ENCODE measurements at regions not wholly inside any gene's neighbourhood (a gene's known extent, or its start where the extent isn't known, plus 50 kb on each side); places are given as distances from the start of the nearest gene placed in this dataset.

DNA sequence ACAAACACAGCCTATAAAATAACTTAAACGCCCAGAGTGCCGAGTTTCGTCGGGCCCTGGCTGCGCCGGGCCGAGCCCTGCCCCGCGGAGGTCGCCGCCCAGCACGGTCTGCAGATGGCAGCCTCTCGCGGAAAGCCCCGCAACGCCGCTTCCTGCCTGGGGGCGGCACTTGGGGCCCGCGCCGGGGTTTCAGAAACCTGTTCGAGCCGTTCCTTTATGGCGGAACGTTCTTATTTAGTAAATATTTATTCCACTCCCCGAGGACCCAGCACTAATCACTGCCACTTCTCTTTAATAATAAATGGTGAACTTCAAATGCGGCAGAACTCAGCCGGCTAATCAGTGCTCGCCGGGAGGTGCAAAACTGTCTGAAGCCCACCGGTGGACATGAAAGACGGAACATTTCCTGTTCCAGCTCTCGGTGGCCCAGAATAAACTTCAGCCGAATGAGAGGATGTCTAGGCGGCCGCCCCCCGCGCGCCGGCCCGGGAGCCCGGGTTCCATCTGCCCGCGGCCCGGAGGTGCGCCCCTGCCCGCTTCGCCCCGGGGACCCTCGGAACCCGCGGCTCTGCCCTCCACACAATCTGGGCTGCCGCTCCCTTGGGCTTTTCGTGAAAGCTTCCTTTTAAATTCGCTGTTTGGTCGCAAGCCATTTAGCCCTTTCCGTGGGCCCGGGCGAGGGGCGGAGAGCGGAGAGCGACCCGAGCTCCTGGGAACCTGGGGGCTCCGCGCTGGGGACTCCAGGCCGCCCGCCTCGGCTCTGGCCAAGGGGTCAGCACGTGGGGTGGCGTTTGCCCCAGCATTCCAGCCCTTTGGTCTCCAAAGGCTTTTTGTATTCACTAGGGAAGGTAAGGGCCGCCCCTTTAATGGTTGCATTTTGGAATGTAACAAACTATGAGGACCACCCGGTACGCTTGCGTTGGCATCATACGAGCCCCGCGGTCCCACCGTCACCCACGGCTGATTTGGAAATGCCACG lies 110.8 kb upstream of the ATP11B start:
- DNase-seq (ENCODE audit: low read depth) = peak; percentile 17
- H3K4me3 ChIP-seq (ENCODE audit: low read depth, low read length) = peak overlapping the region; percentile 63
- TF ChIP-seq, protein P1, sequence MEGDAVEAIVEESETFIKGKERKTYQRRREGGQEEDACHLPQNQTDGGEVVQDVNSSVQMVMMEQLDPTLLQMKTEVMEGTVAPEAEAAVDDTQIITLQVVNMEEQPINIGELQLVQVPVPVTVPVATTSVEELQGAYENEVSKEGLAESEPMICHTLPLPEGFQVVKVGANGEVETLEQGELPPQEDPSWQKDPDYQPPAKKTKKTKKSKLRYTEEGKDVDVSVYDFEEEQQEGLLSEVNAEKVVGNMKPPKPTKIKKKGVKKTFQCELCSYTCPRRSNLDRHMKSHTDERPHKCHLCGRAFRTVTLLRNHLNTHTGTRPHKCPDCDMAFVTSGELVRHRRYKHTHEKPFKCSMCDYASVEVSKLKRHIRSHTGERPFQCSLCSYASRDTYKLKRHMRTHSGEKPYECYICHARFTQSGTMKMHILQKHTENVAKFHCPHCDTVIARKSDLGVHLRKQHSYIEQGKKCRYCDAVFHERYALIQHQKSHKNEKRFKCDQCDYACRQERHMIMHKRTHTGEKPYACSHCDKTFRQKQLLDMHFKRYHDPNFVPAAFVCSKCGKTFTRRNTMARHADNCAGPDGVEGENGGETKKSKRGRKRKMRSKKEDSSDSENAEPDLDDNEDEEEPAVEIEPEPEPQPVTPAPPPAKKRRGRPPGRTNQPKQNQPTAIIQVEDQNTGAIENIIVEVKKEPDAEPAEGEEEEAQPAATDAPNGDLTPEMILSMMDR (IDR thresholded peaks at IDR 0.05; ENCODE audit: insufficient read depth, low read length) = peak; percentile 1

DNA sequence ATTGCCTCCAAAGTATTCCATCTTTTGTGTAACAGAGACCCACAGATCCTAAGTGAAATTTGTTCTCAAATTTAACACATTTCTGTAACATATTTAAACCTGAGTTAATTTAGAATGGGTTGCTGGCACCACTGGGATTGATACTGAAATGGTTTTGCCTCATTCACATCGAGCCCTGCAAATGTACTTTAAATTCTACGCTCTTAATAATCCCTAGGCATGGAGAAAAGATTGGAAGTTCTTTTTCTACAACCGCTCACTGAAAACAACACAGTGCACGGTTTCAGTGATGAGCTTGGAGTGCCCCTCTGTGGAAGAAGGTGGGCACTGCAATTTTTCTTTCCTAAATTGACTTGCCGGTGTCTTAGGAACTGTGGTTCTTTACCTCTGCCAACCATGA lies 109.9 kb upstream of the ATP11B start:
- peak; percentile 79 for DNase-seq (ENCODE audit: low read depth)
- H3K4me3 ChIP-seq (ENCODE audit: low read depth, low read length) = no peak overlapping the region
- TF ChIP-seq, protein P1 (IDR thresholded peaks at IDR 0.05; ENCODE audit: insufficient read depth, low read length) = peak; percentile 93

DNA sequence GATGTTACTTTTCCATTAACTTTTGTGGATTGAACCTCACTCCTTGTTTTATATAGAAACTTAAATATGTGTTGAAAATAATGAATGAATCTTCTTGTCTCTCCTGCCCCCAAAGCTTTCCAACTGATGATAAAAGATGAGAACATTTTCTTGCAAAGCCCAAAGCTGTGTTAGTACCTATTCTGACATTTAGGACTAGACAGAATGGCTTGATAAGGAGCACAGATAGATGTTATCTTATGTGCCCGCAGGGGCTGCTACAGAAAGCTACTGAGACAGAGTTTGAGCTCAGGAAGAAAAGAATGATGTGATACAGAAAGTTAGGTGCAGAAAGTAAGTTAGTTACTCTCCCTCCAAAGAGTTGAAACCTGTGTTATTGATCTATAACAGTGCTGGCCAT lies 109.4 kb upstream of the ATP11B start:
- no peak overlapping the region for H3K4me3 ChIP-seq (ENCODE audit: low read depth, low read length)
- DNase-seq (ENCODE audit: low read depth) = no peak

DNA sequence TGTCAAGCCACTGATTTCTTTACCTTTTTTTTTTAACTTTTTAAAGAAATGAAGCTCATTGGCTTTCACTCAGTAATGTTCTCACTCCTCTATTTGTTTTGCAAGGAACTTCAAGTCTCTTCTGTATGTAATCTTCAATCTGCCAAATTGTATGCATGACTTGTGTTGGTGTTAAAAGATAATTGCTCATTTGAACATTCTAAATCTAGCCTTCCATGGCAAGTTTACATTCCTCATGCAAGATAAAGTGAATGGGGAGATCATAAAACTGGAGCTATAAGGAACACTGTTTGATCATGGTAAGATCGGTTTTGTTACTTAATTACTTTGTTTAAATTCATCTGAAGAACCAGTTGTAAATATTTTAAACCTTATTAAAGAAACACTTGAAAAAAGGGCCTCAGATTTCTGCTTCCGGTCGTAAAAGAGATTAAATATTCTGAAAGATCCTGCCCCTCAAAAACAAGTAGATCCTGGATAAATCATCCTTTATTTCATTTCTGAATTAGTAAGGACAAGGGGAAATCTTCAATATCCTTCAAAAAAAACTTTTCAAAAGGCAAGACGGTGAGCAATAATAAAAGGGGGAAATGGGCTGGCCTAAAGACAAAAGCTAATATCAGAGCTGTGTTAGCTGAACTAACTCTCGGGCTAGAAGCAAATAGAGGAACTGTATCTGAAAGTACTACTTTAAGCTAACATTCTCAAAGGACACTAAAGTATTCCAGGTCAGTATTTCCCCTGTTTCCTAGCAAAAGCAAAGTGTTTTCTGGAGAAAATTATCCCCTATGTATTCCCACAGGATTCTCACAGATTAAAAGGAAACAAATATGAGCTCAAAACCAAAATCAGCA lies 107.0 kb upstream of the ATP11B start:
- DNase-seq (ENCODE audit: low read depth) = no peak
- no peak overlapping the region for H3K4me3 ChIP-seq (ENCODE audit: low read depth, low read length)
- TF ChIP-seq, protein P1 (IDR thresholded peaks at IDR 0.05; ENCODE audit: insufficient read depth, low read length) = no peak

More for the DNA sequence above, 109.4 kb upstream of the ATP11B start:
- TF ChIP-seq, protein P1 (IDR thresholded peaks at IDR 0.05; ENCODE audit: insufficient read depth, low read length) = no peak

DNA sequence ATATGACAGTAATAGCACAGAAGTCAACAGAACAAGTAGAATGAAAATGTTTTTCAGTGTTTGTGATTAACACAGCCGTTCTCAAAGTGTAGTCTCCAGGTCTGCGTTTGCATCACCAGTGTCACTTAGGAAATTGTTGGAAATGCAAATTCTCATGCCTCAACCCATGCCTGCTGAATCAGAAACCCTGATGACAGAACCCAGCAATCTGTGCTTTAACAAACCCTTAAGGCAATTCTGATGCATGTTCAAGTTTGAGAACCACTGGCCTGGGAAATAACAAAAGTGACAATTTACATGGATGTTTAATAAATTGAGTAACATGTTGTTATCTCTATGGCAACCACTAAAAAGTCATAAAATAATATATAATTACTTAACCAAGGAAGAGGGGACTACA lies 103.1 kb upstream of the ATP11B start:
- DNase-seq (ENCODE audit: low read depth) = no peak
- H3K4me3 ChIP-seq (ENCODE audit: low read depth, low read length) = no peak overlapping the region
- TF ChIP-seq, protein P1 (IDR thresholded peaks at IDR 0.05; ENCODE audit: insufficient read depth, low read length) = no peak

DNA sequence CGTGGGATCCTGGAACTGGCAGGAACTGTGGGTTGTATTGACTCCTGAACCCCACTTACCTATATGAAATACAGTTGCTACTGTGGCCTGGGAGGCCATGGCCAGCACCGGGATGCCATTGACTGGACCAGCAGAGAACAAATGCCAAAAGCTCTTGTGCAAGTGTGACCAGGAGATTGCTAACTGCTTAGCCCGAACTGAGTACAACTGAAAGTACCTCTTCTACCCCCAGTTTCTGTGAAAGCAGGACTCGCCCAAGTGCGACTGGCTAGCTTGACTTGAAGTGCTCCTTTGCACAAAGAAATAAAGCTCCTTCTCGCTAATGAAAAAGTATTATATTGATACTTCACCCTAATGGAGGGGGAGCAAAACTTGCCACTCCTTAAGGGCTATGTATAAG lies 101.3 kb upstream of the ATP11B start:
- no peak overlapping the region for H3K4me3 ChIP-seq (ENCODE audit: low read depth, low read length)
- TF ChIP-seq, protein P1 (IDR thresholded peaks at IDR 0.05; ENCODE audit: insufficient read depth, low read length) = no peak
- DNase-seq (ENCODE audit: low read depth) = no peak

Measured in fibroblast of the aortic adventitia (primary cell).